GM18873 (cell line): ENCODE measurements at regions not wholly inside any gene's neighbourhood (a gene's known extent, or its start where the extent isn't known, plus 50 kb on each side); places are given as distances from the start of the nearest gene placed in this dataset.

Experiments
- ATAC-seq: cut with Tn5 transposase; IDR thresholded peaks from one replicate; pipeline ENCODE4 v1.9.1; 2021; ENCODE audit warnings: mild to moderate bottlenecking, moderate library complexity, moderate number of reproducible peaks; ENCODE audit not compliant: unreplicated experiment, low FRiP score

GRCh38 chr18:43563780-43564179 lies 286.5 kb upstream of the SYT4 start:
- ATAC-seq = no peak

GRCh38 chr18:43570593-43570992 lies 293.3 kb upstream of the SYT4 start:
- no peak for ATAC-seq

GRCh38 chr18:43571078-43571689 lies 293.9 kb upstream of the SYT4 start:
- ATAC-seq = peak; percentile 48

GRCh38 chr18:43572163-43572562 lies 294.9 kb upstream of the SYT4 start:
- ATAC-seq = peak; percentile 55

GRCh38 chr18:43574974-43575373 lies 297.7 kb upstream of the SYT4 start:
- ATAC-seq = no peak

GRCh38 chr18:43578211-43578610 lies 300.9 kb upstream of the SYT4 start:
- no peak for ATAC-seq

- ATAC-seq = no peak
Measured at GRCh38 chr18:43578706-43579105, 301.4 kb upstream of the SYT4 start.

- no peak for ATAC-seq
Measured at GRCh38 chr18:43581936-43582519, 304.7 kb upstream of the SYT4 start.

- no peak for ATAC-seq
Measured at GRCh38 chr18:43587538-43588153, 310.4 kb upstream of the SYT4 start.

GRCh38 chr18:43588838-43589237 lies 311.5 kb upstream of the SYT4 start:
- ATAC-seq = no peak

- ATAC-seq = no peak
Measured at GRCh38 chr18:43589611-43590151, 312.4 kb upstream of the SYT4 start.

- no peak for ATAC-seq
Measured at GRCh38 chr18:43590182-43590903, 313.1 kb upstream of the SYT4 start.

GRCh38 chr18:43592269-43592668 lies 315.0 kb upstream of the SYT4 start:
- ATAC-seq = no peak

- peak; percentile 74 for ATAC-seq
Measured at GRCh38 chr18:43596105-43596712, 318.9 kb upstream of the SYT4 start.

GRCh38 chr18:43601432-43601831 lies 324.1 kb upstream of the SYT4 start:
- ATAC-seq = no peak

- ATAC-seq = no peak
Measured at GRCh38 chr18:43605224-43605623, 327.9 kb upstream of the SYT4 start.

- no peak for ATAC-seq
Measured at GRCh38 chr18:43606795-43607194, 329.5 kb upstream of the SYT4 start.

- ATAC-seq = no peak
Measured at GRCh38 chr18:43620936-43621335, 343.6 kb upstream of the SYT4 start.

GRCh38 chr18:43622024-43622423 lies 344.7 kb upstream of the SYT4 start:
- no peak for ATAC-seq

GRCh38 chr18:43625582-43625981 lies 348.3 kb upstream of the SYT4 start:
- no peak for ATAC-seq
